GM23248 (cell line): ENCODE measurements at regions not wholly inside any gene's neighbourhood (a gene's known extent, or its start where the extent isn't known, plus 50 kb on each side); places are given as distances from the start of the nearest gene placed in this dataset.

Source experiments
- EZH2 ChIP-seq: fragments of 200-600 bp; sonication (generic); IDR thresholded peaks from 2 replicates; pipeline ENCODE4 v1.6.1; 2018; ENCODE audit warnings: antibody characterized with exemption, mild to moderate bottlenecking; ENCODE audit not compliant: insufficient read depth, poor library complexity, severe bottlenecking
- EZH2phosphoT487 ChIP-seq: fragments of 200-600 bp; sonication (generic); IDR thresholded peaks from 2 replicates; pipeline ENCODE4 v1.6.1; 2018; ENCODE audit warnings: antibody characterized with exemption, moderate library complexity, mild to moderate bottlenecking, low read depth; ENCODE audit not compliant: insufficient read depth

DNA sequence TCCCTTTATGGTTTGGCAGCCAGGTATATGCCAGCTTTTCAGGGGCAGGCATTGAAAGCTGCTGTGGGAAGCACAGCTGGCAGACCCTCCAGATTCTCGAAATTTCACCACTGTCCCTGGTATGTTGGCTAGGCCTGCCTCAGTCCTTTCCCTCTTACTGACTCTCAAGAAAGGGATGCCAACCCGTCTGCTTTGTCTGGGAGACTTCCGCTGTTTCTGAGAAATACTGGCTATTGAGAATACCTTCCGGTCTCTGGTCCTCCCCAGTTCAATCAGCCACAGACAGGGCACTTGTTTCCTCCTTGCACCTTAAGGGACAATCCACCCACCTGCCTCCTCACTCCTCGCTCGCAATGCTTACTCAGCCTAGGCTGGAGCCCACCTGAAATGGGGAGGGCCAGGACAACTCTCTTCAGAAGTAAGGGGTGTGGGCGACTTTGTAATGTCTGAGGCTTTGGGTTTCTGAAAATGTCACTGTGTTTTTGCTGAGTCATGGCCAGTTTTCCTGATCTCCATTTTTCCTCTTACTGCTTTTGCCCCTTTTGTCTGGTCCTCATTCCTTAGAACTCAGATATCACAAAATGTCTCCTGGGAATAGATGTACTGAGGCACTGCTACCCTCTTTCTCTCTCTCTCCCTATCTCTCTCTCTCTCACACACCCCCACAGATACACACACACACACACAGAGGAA, 571.1 kb downstream of the TNS1 start:
- no peak for TF ChIP-seq EZH2phosphoT487
- TF ChIP-seq EZH2 = no peak
